ENCODE measurements at regions not wholly inside any gene's neighbourhood (a gene's known extent, or its start where the extent isn't known, plus 50 kb on each side); places are given as distances from the start of the nearest gene placed in this dataset.

DNA sequence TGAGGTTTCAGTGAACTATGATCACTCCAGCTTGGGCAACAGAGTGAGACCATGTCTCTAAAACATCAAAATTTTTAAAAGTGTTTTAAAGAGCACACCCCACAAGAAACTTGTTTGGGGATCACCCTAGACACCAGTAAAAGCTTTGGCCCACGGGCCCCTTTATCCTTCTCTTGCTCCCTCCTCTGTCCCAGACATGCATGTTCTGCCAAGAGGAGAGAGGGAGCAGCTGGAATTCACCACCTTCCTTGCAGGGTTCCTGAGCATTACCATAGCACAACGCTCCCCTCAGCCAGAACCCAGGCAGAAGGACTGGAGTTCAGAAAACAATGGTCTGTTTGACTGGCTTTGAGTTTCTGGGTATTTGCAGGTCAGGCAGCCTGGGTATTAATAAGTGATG, 214.3 kb upstream of the CDH5 start:
- TF ChIP-seq, protein P1, sequence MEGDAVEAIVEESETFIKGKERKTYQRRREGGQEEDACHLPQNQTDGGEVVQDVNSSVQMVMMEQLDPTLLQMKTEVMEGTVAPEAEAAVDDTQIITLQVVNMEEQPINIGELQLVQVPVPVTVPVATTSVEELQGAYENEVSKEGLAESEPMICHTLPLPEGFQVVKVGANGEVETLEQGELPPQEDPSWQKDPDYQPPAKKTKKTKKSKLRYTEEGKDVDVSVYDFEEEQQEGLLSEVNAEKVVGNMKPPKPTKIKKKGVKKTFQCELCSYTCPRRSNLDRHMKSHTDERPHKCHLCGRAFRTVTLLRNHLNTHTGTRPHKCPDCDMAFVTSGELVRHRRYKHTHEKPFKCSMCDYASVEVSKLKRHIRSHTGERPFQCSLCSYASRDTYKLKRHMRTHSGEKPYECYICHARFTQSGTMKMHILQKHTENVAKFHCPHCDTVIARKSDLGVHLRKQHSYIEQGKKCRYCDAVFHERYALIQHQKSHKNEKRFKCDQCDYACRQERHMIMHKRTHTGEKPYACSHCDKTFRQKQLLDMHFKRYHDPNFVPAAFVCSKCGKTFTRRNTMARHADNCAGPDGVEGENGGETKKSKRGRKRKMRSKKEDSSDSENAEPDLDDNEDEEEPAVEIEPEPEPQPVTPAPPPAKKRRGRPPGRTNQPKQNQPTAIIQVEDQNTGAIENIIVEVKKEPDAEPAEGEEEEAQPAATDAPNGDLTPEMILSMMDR (IDR thresholded peaks at IDR 0.05; ENCODE audit: low read depth, low read length, poor library complexity, severe bottlenecking) = no peak
- no peak for TF ChIP-seq EZH2phosphoT487 (IDR thresholded peaks at IDR 0.05; ENCODE audit: borderline replicate concordance, low read length)

Measured in DOHH2 (cell line).